ENCODE measurements at regions not wholly inside any gene's neighbourhood (a gene's known extent, or its start where the extent isn't known, plus 50 kb on each side); places are given as distances from the start of the nearest gene placed in this dataset.

GRCh38 chr13:26914624-26915023 is 154.0 kb upstream of the GPR12 start:
- intact Hi-C loops (cut with DNase I; ENCODE audit: low total_unique reads), result loop anchor here (10.0 kb wide), 1 partner anchor 740 kb away; no protein-coding TSS in a partner anchor
- no peak for TF ChIP-seq CTCF (IDR thresholded peaks at IDR 0.05)
- no peak for DNase-seq

DNA sequence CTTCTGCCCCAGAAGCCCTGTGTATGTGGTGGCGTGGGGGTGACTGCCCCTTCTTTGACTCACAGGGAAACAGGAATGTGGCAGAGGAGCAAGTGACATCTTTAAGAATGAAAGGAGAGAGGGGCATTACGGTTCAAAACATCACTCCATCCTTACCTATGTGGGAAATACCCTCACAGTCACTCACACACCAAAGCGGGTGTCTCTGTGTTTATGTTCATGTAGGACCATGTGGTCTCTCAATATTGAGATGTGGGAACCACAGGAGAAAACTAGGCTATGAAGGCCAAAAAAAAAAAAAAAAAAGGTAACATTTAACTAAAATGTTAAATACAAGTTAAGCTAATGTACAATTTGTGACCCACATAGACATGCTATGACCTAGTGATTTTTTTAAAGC is 153.6 kb upstream of the GPR12 start:
- peaks cover 0 to 12% of the 10 kb centered on the region in 2 donors for H3K27me3 ChIP-seq
- H3K36me3 ChIP-seq, result no peaks in the 10 kb centered on the region
- no peak for DNase-seq
- no peaks in the 10 kb centered on the region for H3K4me1 ChIP-seq
- intact Hi-C loops (cut with DNase I; ENCODE audit: low total_unique reads), result loop anchor here (10.0 kb wide), 1 partner anchor 739 kb away; no protein-coding TSS in a partner anchor
- TF ChIP-seq CTCF (IDR thresholded peaks at IDR 0.05), result no peak
- no peaks in the 10 kb centered on the region for H3K9me3 ChIP-seq
- no peak overlapping the region for H3K27ac ChIP-seq
- H3K4me3 ChIP-seq, result no peak overlapping the region

More at GRCh38 chr13:26914624-26915023, 154.0 kb upstream of the GPR12 start:
- peaks cover 0 to 8% of the 10 kb centered on the region in 2 donors for H3K27me3 ChIP-seq
- no peaks in the 10 kb centered on the region for H3K36me3 ChIP-seq
- H3K4me1 ChIP-seq, result no peaks in the 10 kb centered on the region
- no peaks in the 10 kb centered on the region for H3K9me3 ChIP-seq
- H3K27ac ChIP-seq, result no peak overlapping the region
- no peak overlapping the region for H3K4me3 ChIP-seq

GRCh38 chr13:26910754-26911465 is 150.3 kb upstream of the GPR12 start:
- TF ChIP-seq CTCF (IDR thresholded peaks at IDR 0.05), result no peak
- no peaks in the 10 kb centered on the region for H3K9me3 ChIP-seq
- DNase-seq, result no peak
- no peaks in the 10 kb centered on the region for H3K4me1 ChIP-seq
- peaks cover 0 to 17% of the 10 kb centered on the region in 2 donors for H3K27me3 ChIP-seq
- intact Hi-C loops (cut with DNase I; ENCODE audit: low total_unique reads), result loop anchor here (10.0 kb wide), 1 partner anchor 736 kb away; no protein-coding TSS in a partner anchor
- no peak overlapping the region for H3K4me3 ChIP-seq
- H3K36me3 ChIP-seq, result no peaks in the 10 kb centered on the region
- no peak overlapping the region for H3K27ac ChIP-seq

GRCh38 chr13:26909477-26909876 is 148.9 kb upstream of the GPR12 start:
- TF ChIP-seq CTCF (IDR thresholded peaks at IDR 0.05), result no peak
- intact Hi-C loops (cut with DNase I; ENCODE audit: low total_unique reads), result no loop called here
- H3K9me3 ChIP-seq, result no peaks in the 10 kb centered on the region
- H3K4me3 ChIP-seq, result no peak overlapping the region
- peaks cover 0 to 17% of the 10 kb centered on the region in 2 donors for H3K27me3 ChIP-seq
- no peaks in the 10 kb centered on the region for H3K4me1 ChIP-seq
- no peak overlapping the region for H3K27ac ChIP-seq
- H3K36me3 ChIP-seq, result no peaks in the 10 kb centered on the region
- no peak for DNase-seq

DNA sequence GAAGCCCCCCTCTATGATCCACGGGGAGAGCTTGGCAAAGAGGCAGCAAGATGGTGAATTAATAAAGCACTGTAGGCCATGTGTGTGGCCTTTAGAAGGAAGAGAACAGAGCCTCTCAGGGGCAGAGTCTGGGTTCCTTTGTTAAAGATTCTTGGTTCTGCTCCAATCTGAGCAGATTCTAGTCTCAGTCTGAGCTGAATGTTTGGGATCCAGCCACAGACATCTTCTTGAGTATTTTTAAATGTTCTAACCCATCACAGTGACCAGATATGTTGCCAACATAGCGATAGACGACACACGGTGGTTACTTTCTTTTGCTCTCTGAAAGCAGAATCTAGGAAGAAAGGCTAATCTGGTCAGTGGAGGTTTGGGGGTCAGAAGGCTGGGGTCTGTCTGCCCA is 147.5 kb upstream of the GPR12 start:
- no peak for TF ChIP-seq CTCF (IDR thresholded peaks at IDR 0.05)
- no peak for DNase-seq
- no peaks in the 10 kb centered on the region for H3K36me3 ChIP-seq
- no peak overlapping the region for H3K4me3 ChIP-seq
- no peaks in the 10 kb centered on the region for H3K4me1 ChIP-seq
- no peaks in the 10 kb centered on the region for H3K9me3 ChIP-seq
- peaks cover 0 to 17% of the 10 kb centered on the region in 2 donors for H3K27me3 ChIP-seq
- intact Hi-C loops (cut with DNase I; ENCODE audit: low total_unique reads), result no loop called here
- no peak overlapping the region for H3K27ac ChIP-seq
